Hepatocyte (in vitro differentiated cells): ENCODE measurements at regions not wholly inside any gene's neighbourhood (a gene's known extent, or its start where the extent isn't known, plus 50 kb on each side); places are given as distances from the start of the nearest gene placed in this dataset.

Experiments
- DNase-seq: peaks from one replicate; pipeline ENCODE4 v3.0.0-alpha.2; 2016; ENCODE audit warnings: low spot score
- H2AFZ ChIP-seq: fragments of 200-600 bp; sonication (generic); 2 replicates; pipeline ENCODE4 v1.6.0; 2016; ENCODE audit warnings: antibody characterized with exemption, mild to moderate bottlenecking
- H3K27ac ChIP-seq: fragments of 200-600 bp; sonication (generic); 2 replicates; pipeline ENCODE4 v1.5.1; 2016; ENCODE audit warnings: mild to moderate bottlenecking
- H3K27me3 ChIP-seq: fragments of 200-600 bp; sonication (generic); 2 replicates; pipeline ENCODE4 v1.6.1; 2016
- H3K36me3 ChIP-seq: fragments of 200-600 bp; sonication (generic); replicated peaks from 2 replicates; pipeline ENCODE4 v1.5.1; 2016; ENCODE audit warnings: low read depth; ENCODE audit not compliant: insufficient read depth
- H3K4me1 ChIP-seq: fragments of 200-600 bp; sonication (generic); 2 replicates; pipeline ENCODE4 v1.5.1; 2016; ENCODE audit warnings: mild to moderate bottlenecking, moderate library complexity; ENCODE audit not compliant: insufficient read depth
- H3K4me2 ChIP-seq: fragments of 200-600 bp; sonication (generic); 2 replicates; pipeline ENCODE4 v1.6.0; 2016
- H3K4me3 ChIP-seq: fragments of 200-600 bp; sonication (generic); 2 replicates; pipeline ENCODE4 v1.5.1; 2016; ENCODE audit warnings: mild to moderate bottlenecking
- H3K79me2 ChIP-seq: fragments of 200-600 bp; sonication (generic); 2 replicates; pipeline ENCODE4 v1.6.0; 2017; ENCODE audit warnings: mild to moderate bottlenecking
- H3K9me2 ChIP-seq: fragments of 200-600 bp; sonication (generic); replicated peaks from 2 replicates; pipeline ENCODE4 v1.6.0; 2017; ENCODE audit warnings: mild to moderate bottlenecking; ENCODE audit not compliant: insufficient read depth
- H3K9me3 ChIP-seq: fragments of 200-600 bp; sonication (generic); 2 replicates; pipeline ENCODE4 v1.5.1; 2016; ENCODE audit warnings: low read depth, mild to moderate bottlenecking
- H4K20me1 ChIP-seq: fragments of 200-600 bp; sonication (generic); 2 replicates; pipeline ENCODE4 v1.6.0; 2016; ENCODE audit warnings: mild to moderate bottlenecking; ENCODE audit not compliant: insufficient read depth, poor library complexity, severe bottlenecking
- CTCF ChIP-seq: fragments of 200-600 bp; sonication (generic); IDR thresholded peaks from 2 replicates; pipeline ENCODE4 v1.5.1; 2016; ENCODE audit warnings: antibody characterized with exemption, mild to moderate bottlenecking; ENCODE audit not compliant: poor library complexity
- EZH2 ChIP-seq: fragments of 200-600 bp; sonication (generic); IDR thresholded peaks from 2 replicates; pipeline ENCODE4 v1.6.1; 2016; ENCODE audit warnings: antibody characterized with exemption, mild to moderate bottlenecking, borderline replicate concordance
- EZH2phosphoT487 ChIP-seq: fragments of 200-600 bp; sonication (generic); IDR thresholded peaks from one replicate; pipeline ENCODE4 v1.6.1; 2018; ENCODE audit warnings: antibody characterized with exemption, mild to moderate bottlenecking, low read depth, moderate library complexity; ENCODE audit not compliant: unreplicated experiment, severe bottlenecking
- WGBS: methylation state at CpG from one replicate; pipeline ENCODE4 v1.1.6; 2016; ENCODE audit warnings: low lambda C conversion rate; ENCODE audit errors: missing lambda C conversion rate; 5-methylcytosine and 5-hydroxymethylcytosine counted together

- WGBS = 89% methylated on average over 8 of the region's 8 CpGs
- H2AFZ ChIP-seq = no peak overlapping the region
Measured at GRCh38 chr4:148868191-148868590, 426.0 kb upstream of the NR3C2 start.

GRCh38 chr4:148866666-148867065 is 424.5 kb upstream of the NR3C2 start:
- Histone ChIP-seq H3K27me3 (no peaks in the 10 kb centered on the region), H3K9me2 (no peaks in the 10 kb centered on the region), H3K4me2 (no peak overlapping the region), H4K20me1 (no peaks in the 10 kb centered on the region), H3K9me3 (no peaks in the 10 kb centered on the region), H3K27ac (no peak overlapping the region), H3K79me2 (no peaks in the 10 kb centered on the region), H2AFZ (no peak overlapping the region), H3K36me3 (no peaks in the 10 kb centered on the region), H3K4me1 (no peaks in the 10 kb centered on the region), H3K4me3 (no peak overlapping the region)
- no peak for TF ChIP-seq EZH2
- DNase-seq = no peak
- 73% methylated on average over 3 of the region's 3 CpGs for WGBS

More at GRCh38 chr4:148868191-148868590, 426.0 kb upstream of the NR3C2 start:
- no peak overlapping the region for H3K27ac ChIP-seq
- no peak overlapping the region for H3K4me3 ChIP-seq
- H3K4me1 ChIP-seq = no peaks in the 10 kb centered on the region
- H3K79me2 ChIP-seq = no peaks in the 10 kb centered on the region
- DNase-seq = no peak
- H4K20me1 ChIP-seq = no peaks in the 10 kb centered on the region
- no peaks in the 10 kb centered on the region for H3K9me3 ChIP-seq
- no peaks in the 10 kb centered on the region for H3K9me2 ChIP-seq
- H3K36me3 ChIP-seq = no peaks in the 10 kb centered on the region
- H3K4me2 ChIP-seq = no peak overlapping the region
- TF ChIP-seq CTCF = no peak
- no peaks in the 10 kb centered on the region for H3K27me3 ChIP-seq

- Histone ChIP-seq H4K20me1 (no peaks in the 10 kb centered on the region), H3K27ac (no peak overlapping the region), H3K36me3 (no peaks in the 10 kb centered on the region), H3K4me2 (no peak overlapping the region), H3K9me2 (no peaks in the 10 kb centered on the region), H2AFZ (no peak overlapping the region), H3K4me3 (no peak overlapping the region), H3K9me3 (no peaks in the 10 kb centered on the region), H3K4me1 (no peaks in the 10 kb centered on the region), H3K79me2 (no peaks in the 10 kb centered on the region), H3K27me3 (no peaks in the 10 kb centered on the region)
- TF ChIP-seq EZH2phosphoT487 = no peak
- no peak for TF ChIP-seq EZH2
- no peak for DNase-seq
- 61% methylated on average over 4 of the region's 4 CpGs for WGBS
Measured at GRCh38 chr4:148857973-148858534, 415.8 kb upstream of the NR3C2 start.

DNA sequence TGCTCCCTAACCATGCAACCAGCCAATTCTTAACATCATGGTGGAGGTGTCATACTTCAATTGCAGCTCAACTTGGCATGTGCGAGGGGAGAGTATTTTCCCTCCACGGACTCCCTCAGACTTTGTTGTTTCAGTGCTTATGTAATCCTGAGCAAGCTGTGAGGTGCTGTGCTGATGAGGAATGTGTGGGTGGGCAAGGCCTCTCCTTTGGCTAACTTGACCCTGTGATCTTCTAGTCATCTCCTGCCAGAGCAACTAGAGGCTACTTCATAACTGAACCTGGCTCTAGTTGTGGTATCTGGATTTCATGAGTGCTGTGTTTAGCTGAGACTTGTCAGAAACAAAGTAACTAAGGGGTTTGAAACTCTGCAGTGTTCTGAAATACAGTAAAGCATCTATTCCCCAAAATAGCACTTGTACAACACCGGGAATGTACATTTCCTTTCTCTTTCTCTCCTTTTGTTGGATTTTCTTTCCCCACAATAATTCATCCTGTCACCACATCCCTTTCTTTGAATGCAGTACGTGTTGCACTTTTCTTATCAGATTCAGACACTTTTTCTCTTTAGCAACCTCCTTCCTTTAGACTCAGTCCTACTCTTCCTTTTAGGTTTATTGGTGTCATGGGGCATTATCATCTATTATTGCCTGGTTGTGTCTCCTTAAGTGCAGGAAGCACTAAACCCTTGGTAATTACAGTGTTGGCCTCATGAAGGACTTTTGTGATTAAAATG is 415.2 kb upstream of the NR3C2 start:
- no peak overlapping the region for H2AFZ ChIP-seq
- H3K9me2 ChIP-seq = no peaks in the 10 kb centered on the region
- no peak overlapping the region for H3K27ac ChIP-seq
- no peak for DNase-seq
- H3K36me3 ChIP-seq = no peaks in the 10 kb centered on the region
- H3K9me3 ChIP-seq = no peaks in the 10 kb centered on the region
- H3K27me3 ChIP-seq = no peaks in the 10 kb centered on the region
- H3K4me1 ChIP-seq = no peaks in the 10 kb centered on the region
- H3K4me3 ChIP-seq = no peak overlapping the region
- TF ChIP-seq EZH2 (no peak), EZH2phosphoT487 (no peak), CTCF (no peak)
- 49% methylated on average over 4 of the region's 4 CpGs for whole genome bisulfite sequencing
- H4K20me1 ChIP-seq = no peaks in the 10 kb centered on the region
- no peak overlapping the region for H3K4me2 ChIP-seq
- H3K79me2 ChIP-seq = no peaks in the 10 kb centered on the region
